ENCODE measurements at regions not wholly inside any gene's neighbourhood (a gene's known extent, or its start where the extent isn't known, plus 50 kb on each side); places are given as distances from the start of the nearest gene placed in this dataset.

GRCh38 chr3:17882981-17883380 lies 140.6 kb upstream of the TBC1D5 start:
- Mint-ChIP-seq H3K27me3 (ENCODE audit: low read depth) (no peaks in the 10 kb centered on the region), H3K36me3 (ENCODE audit: insufficient read depth in 1 of 3, low read depth in 3 of 3) (no peaks in the 10 kb centered on the region), H3K4me3 (no peak overlapping the region), H3K27ac (no peak overlapping the region), H3K9me3 (no peaks in the 10 kb centered on the region), H3K4me1 (peaks cover 5 to 6% of the 10 kb centered on the region in 2 experiments; a peak in 2 of 4 replicates)
- no peak for DNase-seq
- no peak overlapping the region for H2AK5ac ChIP-seq (ENCODE audit: insufficient read length, low read length)
- H3K9me3 ChIP-seq (ENCODE audit: control insufficient read depth, low read depth, low read length), result no peaks in the 10 kb centered on the region
- no peak overlapping the region for H4K91ac ChIP-seq (ENCODE audit: insufficient read length, low read depth, low read length)
- no peak overlapping the region for H3T11ph ChIP-seq (ENCODE audit: low read length)
- no peak overlapping the region for H2AFZ ChIP-seq (ENCODE audit: low read length)
- no peaks in the 10 kb centered on the region for H3K79me1 ChIP-seq (ENCODE audit: insufficient read depth, low read depth, low read length, poor library complexity, severe bottlenecking)
- H3K79me2 ChIP-seq (ENCODE audit: insufficient read depth, low read length), result no peaks in the 10 kb centered on the region
- no peaks in the 10 kb centered on the region for H3K23me2 ChIP-seq (ENCODE audit: insufficient read length, low read depth, low read length, poor library complexity, severe bottlenecking)
- H2BK12ac ChIP-seq (ENCODE audit: insufficient read length, low read depth, low read length), result no peak overlapping the region
- no peak overlapping the region for H3K4ac ChIP-seq (ENCODE audit: low read depth, low read length)
- no peak overlapping the region for H3K56ac ChIP-seq (ENCODE audit: insufficient read length, low read depth, low read length)
- no peak overlapping the region for H4K5ac ChIP-seq (ENCODE audit: insufficient read length, low read depth, low read length)
- H4K20me1 ChIP-seq (ENCODE audit: control insufficient read depth, insufficient read depth, insufficient read length), result no peaks in the 10 kb centered on the region
- no peak overlapping the region for H2BK15ac ChIP-seq (ENCODE audit: low read depth, low read length)
- no peak overlapping the region for H3K9ac ChIP-seq (ENCODE audit: extremely low read depth, insufficient read length, low read length)
- H4K8ac ChIP-seq (replicated peaks; ENCODE audit: insufficient read length, low read depth, low read length), result no peak overlapping the region
- no peak overlapping the region for H2BK5ac ChIP-seq (ENCODE audit: insufficient read length, low read length)
- no peak overlapping the region for H3K4me2 ChIP-seq (ENCODE audit: insufficient read depth, insufficient read length, low read length)
- H3K27me3 ChIP-seq (ENCODE audit: insufficient read depth, low read length), result no peaks in the 10 kb centered on the region
- H3K23ac ChIP-seq (ENCODE audit: insufficient read length, low read depth, low read length), result no peak overlapping the region
- H2BK20ac ChIP-seq (ENCODE audit: low read depth, low read length, poor library complexity, severe bottlenecking), result no peak overlapping the region
- no peak for TF ChIP-seq CTCF (conservative IDR thresholded peaks at IDR 0.05)
- no CpG with 5 or more reads among the region's 2 CpGs for WGBS (ENCODE audit: extremely low coverage, insufficient read length, low lambda C conversion rate)
- no peaks in the 10 kb centered on the region; the same call in 1 of the 2 replicates for H3K4me1 ChIP-seq (ENCODE audit: insufficient read depth, low read length)
- no peak overlapping the region for H3K27ac ChIP-seq (ENCODE audit: insufficient read length, low read depth, low read length)
- no peak overlapping the region for H3K14ac ChIP-seq (ENCODE audit: insufficient read depth, low read length)
- no peak overlapping the region for H2BK120ac ChIP-seq (ENCODE audit: low read depth, low read length, poor library complexity, severe bottlenecking)
- H3K18ac ChIP-seq (ENCODE audit: insufficient read length, low read depth, low read length), result no peak overlapping the region
